Uterus (tissue), 3 donors: ENCODE measurements at regions not wholly inside any gene's neighbourhood (a gene's known extent, or its start where the extent isn't known, plus 50 kb on each side); places are given as distances from the start of the nearest gene placed in this dataset.
"Not testable (repeated sequence)": the region's sequence is repeated elsewhere in the genome, so short reads cannot be mapped to it uniquely, and the experiment has no call there.

Source experiments
- DNase-seq, 2 donors: peaks; one replicate each; pipeline ENCODE4 v3.0.0-alpha.2; 2019 to 2020
- H3K27ac ChIP-seq, 2 donors: fragments of 200-600 bp; sonication (generic); 1 replicate in 1 of 2; 2 replicates in 1 of 2; pipeline ENCODE4 v1.5.1; 2016 to 2018
- H3K27me3 ChIP-seq, 2 donors: fragments of 200-600 bp; sonication (generic); one replicate each; pipeline ENCODE4 v1.5.1; 2018 to 2019; ENCODE audit warnings: control low read depth in 1 of 2
- H3K36me3 ChIP-seq, 2 donors: fragments of 200-600 bp; sonication (generic); one replicate each; pipeline ENCODE4 v1.5.1; 2019; ENCODE audit warnings: control low read depth in 1 of 2
- H3K4me1 ChIP-seq, 2 donors: fragments of 200-600 bp; sonication (generic); one replicate each; pipeline ENCODE4 v1.5.1; 2018 to 2019; ENCODE audit warnings: control low read depth in 1 of 2
- H3K4me3 ChIP-seq, 2 donors: fragments of 200-600 bp; sonication (generic); 1 replicate in 1 of 2; 2 replicates in 1 of 2; pipeline ENCODE4 v1.5.1; 2018 to 2019; ENCODE audit warnings: mild to moderate bottlenecking in 1 of 2
- H3K9me3 ChIP-seq, 2 donors: fragments of 200-600 bp; sonication (generic); one replicate each; pipeline ENCODE4 v1.5.1; 2019; ENCODE audit warnings: control low read depth in 1 of 2
- CTCF ChIP-seq, 4 experiments: fragments of 200-600 bp in 2 of 4; fragments of 450-650 bp in 2 of 4; sonication (generic) in 2 of 4; IDR thresholded peaks; one replicate each; pipeline ENCODE4 v1.5.1; 2016 to 2019; ENCODE audit warnings: antibody characterized with exemption in 4 of 4, mild to moderate bottlenecking in 2 of 4, moderate library complexity in 1 of 4
- POLR2A ChIP-seq, 2 donors: fragments of 450-650 bp; IDR thresholded peaks; one replicate each; pipeline ENCODE4 v1.6.1; 2016; ENCODE audit warnings: antibody characterized with exemption in 2 of 2, mild to moderate bottlenecking in 1 of 2, moderate library complexity in 1 of 2
- intact Hi-C: fragments of 100-400 bp; cut with DNase I; formaldehyde crosslinking; loops from one replicate; pipeline ENCODE4 v1.15.1; 2023; ENCODE audit warnings: low total_unique reads
- donor health status: DM: yes; HTN: yes; CAD: no.

GRCh38 chr3:20569310-20569709 is 383.3 kb upstream of the SGO1 start:
- intact Hi-C loops, result no loop called here

DNA sequence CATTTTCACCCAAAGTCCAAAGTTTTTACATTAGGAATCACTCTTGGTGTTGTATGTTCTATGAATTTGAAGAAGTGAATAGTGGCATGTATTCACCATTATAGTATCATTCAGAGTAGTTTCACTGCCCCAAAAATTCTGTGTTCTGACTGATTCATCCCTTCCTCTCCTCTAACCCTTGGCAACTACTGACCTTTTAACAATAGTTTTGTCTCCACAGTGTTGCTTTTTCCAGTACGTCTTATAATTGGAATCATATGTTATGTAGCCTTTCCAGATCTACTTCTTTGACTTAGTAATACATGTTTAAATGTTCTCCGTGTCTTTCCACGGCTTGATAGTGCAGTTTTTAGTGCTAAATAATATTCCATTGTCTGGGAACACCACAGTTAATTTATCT is 379.0 kb upstream of the SGO1 start:
- H3K27me3 ChIP-seq, result no peaks in the 10 kb centered on the region
- no peak overlapping the region for H3K4me3 ChIP-seq
- no peak for TF ChIP-seq CTCF (IDR thresholded peaks at IDR 0.05)
- TF ChIP-seq POLR2A (IDR thresholded peaks at IDR 0.05), result no peak
- no peaks in the 10 kb centered on the region for H3K9me3 ChIP-seq
- no peak overlapping the region for H3K27ac ChIP-seq
- H3K36me3 ChIP-seq, result no peaks in the 10 kb centered on the region
- no peaks in the 10 kb centered on the region for H3K4me1 ChIP-seq
- no peak for DNase-seq
- intact Hi-C loops, result no loop called here

More at GRCh38 chr3:20569310-20569709, 383.3 kb upstream of the SGO1 start:
- DNase-seq, result no peak
- Histone ChIP-seq H3K4me3 (no peak overlapping the region), H3K36me3 (no peaks in the 10 kb centered on the region), H3K27me3 (no peaks in the 10 kb centered on the region), H3K27ac (no peak overlapping the region), H3K9me3 (no peaks in the 10 kb centered on the region), H3K4me1 (no peaks in the 10 kb centered on the region)
- TF ChIP-seq POLR2A (IDR thresholded peaks at IDR 0.05) (no peak), CTCF (IDR thresholded peaks at IDR 0.05) (no peak)

GRCh38 chr3:20563985-20564384 is 378.0 kb upstream of the SGO1 start:
- H3K27me3 ChIP-seq, result no peaks in the 10 kb centered on the region
- H3K36me3 ChIP-seq, result no peaks in the 10 kb centered on the region
- H3K9me3 ChIP-seq, result no peaks in the 10 kb centered on the region
- intact Hi-C loops, result no loop called here
- H3K4me1 ChIP-seq, result no peaks in the 10 kb centered on the region
- no peak for DNase-seq
- no peak overlapping the region for H3K27ac ChIP-seq
- H3K4me3 ChIP-seq, result no peak overlapping the region
- no peak for TF ChIP-seq POLR2A (IDR thresholded peaks at IDR 0.05)
- no peak for TF ChIP-seq CTCF (IDR thresholded peaks at IDR 0.05)

DNA sequence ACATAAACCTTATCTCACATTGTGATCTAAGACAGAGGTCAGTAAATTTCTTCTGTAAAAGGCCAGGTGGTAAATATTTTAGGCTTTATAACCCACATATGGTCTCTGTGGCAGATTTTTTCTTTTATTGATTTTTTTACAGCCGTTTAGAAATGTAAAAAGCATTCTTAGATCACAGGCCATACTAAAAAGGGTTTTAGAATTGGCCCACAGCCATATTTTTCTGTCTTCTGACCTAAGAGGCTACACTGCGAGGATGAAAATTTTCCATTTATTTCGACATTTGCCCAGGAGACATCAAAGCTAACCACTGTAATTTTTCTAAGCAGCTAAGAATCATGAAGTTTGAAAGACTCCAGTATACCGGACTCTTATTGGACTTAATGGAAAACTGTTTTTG is 377.2 kb upstream of the SGO1 start:
- no peaks in the 10 kb centered on the region for H3K36me3 ChIP-seq
- no peak for TF ChIP-seq CTCF (IDR thresholded peaks at IDR 0.05)
- TF ChIP-seq POLR2A (IDR thresholded peaks at IDR 0.05), result no peak
- DNase-seq, result no peak
- H3K27ac ChIP-seq, result no peak overlapping the region
- no peaks in the 10 kb centered on the region for H3K4me1 ChIP-seq
- intact Hi-C loops, result no loop called here
- H3K27me3 ChIP-seq, result no peaks in the 10 kb centered on the region
- no peak overlapping the region for H3K4me3 ChIP-seq
- H3K9me3 ChIP-seq, result no peaks in the 10 kb centered on the region

DNA sequence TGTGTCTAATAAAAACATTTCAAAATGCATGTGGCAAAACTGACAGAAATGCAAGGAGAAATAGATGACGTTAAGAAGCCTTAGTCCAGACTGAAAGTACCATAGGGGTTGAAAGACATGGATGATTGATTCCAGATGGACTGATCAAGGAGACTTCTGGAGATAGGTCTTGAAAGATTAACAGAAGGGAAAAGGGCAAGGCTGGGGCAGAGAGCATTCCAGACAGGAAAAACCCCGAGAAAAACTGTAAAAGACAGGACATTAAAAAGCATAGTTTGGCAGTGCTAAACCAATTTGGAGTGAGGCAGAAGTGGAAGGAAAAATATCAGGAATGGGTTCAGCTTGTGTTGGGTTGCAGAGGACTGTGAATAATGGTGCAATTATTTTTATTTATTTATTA is 375.2 kb upstream of the SGO1 start:
- TF ChIP-seq POLR2A (IDR thresholded peaks at IDR 0.05), result no peak
- TF ChIP-seq CTCF (IDR thresholded peaks at IDR 0.05), result no peak
- intact Hi-C loops, result no loop called here
- H3K27me3 ChIP-seq, result no peaks in the 10 kb centered on the region
- no peaks in the 10 kb centered on the region for H3K36me3 ChIP-seq
- DNase-seq, result no peak
- no peak overlapping the region for H3K27ac ChIP-seq
- H3K9me3 ChIP-seq, result no peaks in the 10 kb centered on the region
- no peaks in the 10 kb centered on the region for H3K4me1 ChIP-seq
- H3K4me3 ChIP-seq, result no peak overlapping the region

DNA sequence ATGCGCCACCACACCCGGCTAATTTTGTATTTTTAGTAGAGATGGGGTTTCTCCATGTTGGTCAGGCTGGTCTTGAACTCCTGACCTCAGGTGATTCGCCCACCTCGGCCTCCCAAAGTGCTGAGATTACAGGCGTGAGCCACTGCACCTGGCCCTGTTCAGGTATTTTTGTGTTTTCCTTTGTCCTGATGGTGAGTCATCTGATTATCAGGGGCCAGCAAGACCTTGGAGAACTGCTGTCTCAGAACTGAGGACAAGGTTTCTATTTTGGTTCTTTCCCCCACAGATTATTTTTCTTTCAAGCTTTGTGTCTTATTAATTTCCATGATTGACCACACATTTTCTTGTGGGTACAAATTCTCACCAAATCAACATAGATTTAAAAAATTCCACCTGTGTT is 374.4 kb upstream of the SGO1 start:
- H3K9me3 ChIP-seq, H3K27me3 ChIP-seq, H3K4me3 ChIP-seq, H3K36me3 ChIP-seq, intact Hi-C loops, H3K4me1 ChIP-seq, H3K27ac ChIP-seq, DNase-seq: not testable (repeated sequence)
